Stimulated activated CD4-positive, alpha-beta T cell treated with anti-CD3 and anti-CD28 coated beads, Interleukin-15, amount 100 ng/mL, for 1 hour (primary cell): ENCODE measurements at regions not wholly inside any gene's neighbourhood (a gene's known extent, or its start where the extent isn't known, plus 50 kb on each side); places are given as distances from the start of the nearest gene placed in this dataset.

Experiments used
- DNase-seq, 2 donors: peaks; one replicate each; pipeline ENCODE4 v3.0.0-alpha.2; 2020; ENCODE audit warnings: low read depth in 1 of 2, low spot score in 1 of 2

- no peak for DNase-seq
Measured at GRCh38 chr5:5613261-5613990, 190.9 kb downstream of the ICE1 start.

- no peak for DNase-seq
Measured at GRCh38 chr5:5612096-5612495, 189.6 kb downstream of the ICE1 start.

- no peak for DNase-seq
Measured at GRCh38 chr5:5609935-5610334, 187.5 kb downstream of the ICE1 start.

GRCh38 chr5:5605170-5605764, 182.8 kb downstream of the ICE1 start:
- no peak for DNase-seq

DNA sequence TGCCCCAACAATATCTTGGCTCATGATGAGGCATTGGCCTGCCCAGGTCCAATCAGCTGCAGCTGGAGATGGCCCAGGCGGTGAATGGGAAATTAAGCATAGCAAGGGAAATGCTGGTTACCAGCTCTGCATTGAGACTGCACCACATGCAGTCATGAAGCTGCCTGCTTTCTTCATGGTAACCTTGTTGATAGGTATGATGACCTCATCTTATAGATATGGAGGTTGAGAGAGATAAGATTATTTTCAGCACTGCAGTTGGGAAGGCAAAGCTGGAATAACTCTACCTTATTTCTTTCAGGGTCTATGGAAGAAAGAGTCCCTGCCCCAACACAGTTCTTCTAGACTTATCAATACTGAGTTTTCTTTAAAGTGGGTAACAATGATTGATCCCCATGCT, 180.1 kb downstream of the ICE1 start:
- DNase-seq, result no peak

DNA sequence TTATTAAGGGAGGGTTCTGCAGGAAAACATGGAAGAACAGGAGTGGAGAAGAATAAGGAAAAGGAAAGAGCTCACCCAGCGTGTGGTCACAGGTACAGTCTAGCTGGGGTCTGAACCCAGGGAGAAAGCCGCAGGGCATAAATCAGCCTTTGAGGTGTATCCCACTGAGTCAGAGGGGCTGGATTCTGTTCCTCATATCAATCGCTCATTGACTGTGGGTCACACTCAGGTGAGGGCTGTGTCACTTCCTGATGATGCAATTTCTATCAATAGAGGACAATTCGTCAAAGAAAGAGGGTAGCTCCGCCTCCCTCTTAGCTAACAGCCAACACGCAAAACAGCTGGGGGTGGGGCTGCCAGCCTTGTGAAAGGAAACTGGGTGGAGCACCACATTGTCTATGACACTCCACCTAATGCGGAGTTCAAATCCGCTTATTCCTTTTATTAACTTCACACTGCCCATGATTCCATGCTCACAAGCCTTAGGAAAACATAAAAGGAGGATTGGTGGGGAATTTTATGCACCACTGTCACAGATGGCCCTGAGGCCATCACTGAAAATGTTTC, 176.2 kb downstream of the ICE1 start:
- no peak for DNase-seq

- no peak for DNase-seq
Measured at GRCh38 chr5:5593391-5593790, 170.9 kb downstream of the ICE1 start.

GRCh38 chr5:5592541-5592940, 170.1 kb downstream of the ICE1 start:
- DNase-seq, result no peak

- no peak for DNase-seq
Measured at GRCh38 chr5:5591567-5591966, 169.1 kb downstream of the ICE1 start.

DNA sequence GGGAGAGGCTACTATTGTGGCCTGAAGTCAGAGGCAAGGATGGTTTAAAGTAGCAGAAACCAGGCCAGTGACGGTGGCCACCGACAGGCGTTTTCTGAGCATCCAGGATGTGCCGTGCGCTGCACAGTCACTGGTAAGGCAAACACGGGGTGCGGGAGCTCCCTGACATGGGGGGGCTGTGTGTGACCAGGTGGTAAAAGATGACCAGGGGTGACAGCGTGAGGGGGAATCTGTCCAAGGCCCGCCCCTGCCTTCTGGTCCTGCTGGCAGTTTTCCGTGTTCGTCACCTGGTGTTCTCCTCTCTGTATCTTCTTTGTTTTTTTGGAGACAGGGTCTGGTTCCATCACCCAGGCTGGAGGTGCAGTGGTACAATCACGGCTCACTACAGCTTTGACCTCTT, 167.4 kb downstream of the ICE1 start:
- no peak for DNase-seq

GRCh38 chr5:5588887-5589826, 166.7 kb downstream of the ICE1 start:
- no peak for DNase-seq

DNA sequence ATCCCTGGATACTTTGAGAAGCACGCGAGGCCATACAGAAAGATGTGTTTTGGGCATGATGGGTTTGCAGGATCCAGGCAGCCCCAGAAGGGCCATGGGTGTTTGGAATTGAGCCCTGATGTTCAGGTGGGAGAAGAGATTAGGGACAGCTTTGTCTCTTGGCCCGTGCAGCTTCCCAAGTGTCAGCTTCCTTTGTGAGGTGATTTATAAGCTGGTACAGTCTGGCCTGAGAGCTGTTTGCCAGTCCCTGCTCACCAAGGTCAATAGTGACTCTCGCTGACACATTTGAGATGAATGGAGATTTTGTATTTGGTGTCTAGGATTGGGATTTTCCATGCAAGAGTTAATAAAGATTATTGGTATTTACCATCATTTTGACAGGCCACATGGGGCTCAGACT, 165.9 kb downstream of the ICE1 start:
- no peak for DNase-seq

GRCh38 chr5:5587474-5587873, 165.0 kb downstream of the ICE1 start:
- DNase-seq, result no peak

DNA sequence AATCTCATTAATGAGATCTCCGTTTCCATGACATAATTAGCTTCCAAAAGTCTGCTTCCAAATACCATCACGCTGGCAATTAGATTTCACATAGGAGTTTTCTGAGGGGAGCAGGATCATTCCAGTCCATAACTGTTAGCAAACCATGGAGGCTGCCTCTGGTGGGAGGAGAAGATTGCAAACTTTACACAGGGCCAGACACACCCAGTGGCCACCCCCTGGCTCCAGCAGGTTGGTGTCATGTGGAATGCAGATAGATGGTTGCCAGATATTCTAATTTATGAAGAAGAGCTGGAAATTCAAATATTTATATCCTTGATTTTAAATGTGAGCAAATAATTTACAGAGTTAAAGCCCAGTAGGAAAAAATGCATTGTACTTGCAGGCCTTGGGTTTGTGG, 164.2 kb downstream of the ICE1 start:
- no peak for DNase-seq

- no peak for DNase-seq
Measured at GRCh38 chr5:5585751-5586341, 163.4 kb downstream of the ICE1 start.

GRCh38 chr5:5584751-5585150, 162.3 kb downstream of the ICE1 start:
- no peak for DNase-seq

DNA sequence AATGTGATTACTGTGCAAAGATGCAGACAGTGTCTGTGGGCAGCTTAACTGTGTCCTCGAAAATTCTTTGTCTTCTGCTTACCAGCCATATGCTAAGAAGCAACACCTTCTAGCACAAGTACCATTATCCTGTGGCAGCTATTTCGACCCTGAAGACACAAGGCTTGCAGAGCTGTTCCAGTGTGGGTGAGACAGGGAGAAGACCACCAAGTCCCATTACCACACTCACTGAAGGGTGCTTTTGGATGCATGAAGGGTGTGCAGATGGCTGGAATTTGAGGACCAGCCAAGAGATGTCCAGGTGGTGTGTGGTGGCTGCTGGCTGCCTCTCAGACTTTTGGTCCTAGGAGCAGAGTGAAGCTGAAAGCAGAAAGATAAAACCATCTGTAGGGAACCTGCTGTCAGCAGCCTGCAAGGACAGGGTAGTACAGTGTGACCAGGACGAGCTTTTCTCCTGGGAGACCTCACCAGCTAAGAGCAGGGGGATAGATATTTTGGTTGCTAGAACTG, 161.8 kb downstream of the ICE1 start:
- DNase-seq, result no peak

GRCh38 chr5:5583832-5584231, 161.4 kb downstream of the ICE1 start:
- DNase-seq, result no peak

GRCh38 chr5:5583023-5583765, 160.7 kb downstream of the ICE1 start:
- no peak for DNase-seq

DNA sequence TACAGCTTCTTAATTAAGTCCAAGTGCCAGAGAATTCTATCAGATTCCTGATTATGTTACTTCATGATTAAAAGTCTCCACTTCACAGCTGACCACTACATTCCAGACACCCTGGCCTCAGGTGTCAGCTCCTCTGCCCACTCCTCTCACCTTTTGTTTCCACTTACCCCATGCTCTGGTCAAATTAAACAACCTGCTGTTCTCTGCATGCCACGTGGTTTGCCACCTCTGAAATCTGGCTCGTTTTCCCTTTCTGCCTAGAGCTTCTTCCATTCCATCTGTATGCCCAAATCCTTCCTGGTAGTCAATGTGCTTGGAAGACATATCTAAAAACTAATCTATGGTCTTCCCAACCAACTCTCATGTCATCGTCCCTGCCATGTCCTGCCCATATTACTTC, 158.6 kb downstream of the ICE1 start:
- DNase-seq, result no peak
